SK-N-SH (cell line): ENCODE measurements at regions not wholly inside any gene's neighbourhood (a gene's known extent, or its start where the extent isn't known, plus 50 kb on each side); places are given as distances from the start of the nearest gene placed in this dataset.

Experiments
- CTCF ChIP-seq: fragments of 200-600 bp; sonication (generic); IDR thresholded peaks from 2 replicates; pipeline ENCODE4 v1.6.1; 2017; ENCODE audit warnings: antibody characterized with exemption, mild to moderate bottlenecking, moderate library complexity
- ELF1 ChIP-seq: IDR thresholded peaks from 2 replicates; pipeline ENCODE4 v1.4.0; 2012
- EZH2phosphoT487 ChIP-seq: fragments of 200-600 bp; sonication (generic); IDR thresholded peaks from 2 replicates; pipeline ENCODE4 v1.6.1; 2017; ENCODE audit warnings: low read depth, mixed run types, mild to moderate bottlenecking, antibody characterized with exemption, moderate library complexity, borderline replicate concordance
- FOXM1 ChIP-seq: IDR thresholded peaks from 2 replicates; pipeline ENCODE4 v1.4.0; 2012; ENCODE audit warnings: low read depth, mild to moderate bottlenecking
- GABPA ChIP-seq: IDR thresholded peaks from 2 replicates; pipeline ENCODE4 v1.4.0; 2012; ENCODE audit warnings: low read depth, mild to moderate bottlenecking
- USF2 ChIP-seq: fragments of 150-350 bp; IDR thresholded peaks from 2 replicates; pipeline ENCODE4 v1.6.1; 2017; ENCODE audit warnings: antibody characterized with exemption, low read length, low read depth, borderline replicate concordance

GRCh38 chr4:121269001-121269400, 104.9 kb upstream of the TNIP3 start:
- no peak for TF ChIP-seq GABPA
- TF ChIP-seq CTCF = no peak
- no peak for TF ChIP-seq FOXM1
- no peak for TF ChIP-seq EZH2phosphoT487
- no peak for TF ChIP-seq ELF1
- TF ChIP-seq USF2 = no peak
